IgD-negative memory B cell (primary cell): ENCODE measurements at regions not wholly inside any gene's neighbourhood (a gene's known extent, or its start where the extent isn't known, plus 50 kb on each side); places are given as distances from the start of the nearest gene placed in this dataset.
"Not testable (repeated sequence)": the region's sequence is repeated elsewhere in the genome, so short reads cannot be mapped to it uniquely, and the experiment has no call there.

Experiments
- H3K27ac Mint-ChIP-seq, 3 donors: one replicate each; pipeline ENCODE4 v1.8.0; 2020 to 2022; ENCODE audit warnings: mild to moderate bottlenecking in 3 of 3, mixed read lengths in 3 of 3, moderate library complexity in 1 of 3
- H3K27me3 Mint-ChIP-seq: one replicate; pipeline ENCODE4 v1.8.0; 2021; ENCODE audit warnings: mixed read lengths
- H3K36me3 Mint-ChIP-seq: one replicate; pipeline ENCODE4 v1.8.0; 2020; ENCODE audit warnings: mild to moderate bottlenecking, mixed read lengths
- H3K4me1 Mint-ChIP-seq, 3 donors: one replicate each; pipeline ENCODE4 v1.8.0; 2020 to 2022; ENCODE audit warnings: mixed read lengths in 3 of 3, mild to moderate bottlenecking in 1 of 3
- H3K4me3 Mint-ChIP-seq, 4 donors: one replicate each; pipeline ENCODE4 v1.8.0; 2020 to 2022; ENCODE audit warnings: mild to moderate bottlenecking in 4 of 4, mixed read lengths in 4 of 4, moderate library complexity in 3 of 4
- H3K9me3 Mint-ChIP-seq, 3 donors: one replicate each; pipeline ENCODE4 v1.8.0; 2020 to 2021; ENCODE audit warnings: mixed read lengths in 3 of 3, mild to moderate bottlenecking in 1 of 3

DNA sequence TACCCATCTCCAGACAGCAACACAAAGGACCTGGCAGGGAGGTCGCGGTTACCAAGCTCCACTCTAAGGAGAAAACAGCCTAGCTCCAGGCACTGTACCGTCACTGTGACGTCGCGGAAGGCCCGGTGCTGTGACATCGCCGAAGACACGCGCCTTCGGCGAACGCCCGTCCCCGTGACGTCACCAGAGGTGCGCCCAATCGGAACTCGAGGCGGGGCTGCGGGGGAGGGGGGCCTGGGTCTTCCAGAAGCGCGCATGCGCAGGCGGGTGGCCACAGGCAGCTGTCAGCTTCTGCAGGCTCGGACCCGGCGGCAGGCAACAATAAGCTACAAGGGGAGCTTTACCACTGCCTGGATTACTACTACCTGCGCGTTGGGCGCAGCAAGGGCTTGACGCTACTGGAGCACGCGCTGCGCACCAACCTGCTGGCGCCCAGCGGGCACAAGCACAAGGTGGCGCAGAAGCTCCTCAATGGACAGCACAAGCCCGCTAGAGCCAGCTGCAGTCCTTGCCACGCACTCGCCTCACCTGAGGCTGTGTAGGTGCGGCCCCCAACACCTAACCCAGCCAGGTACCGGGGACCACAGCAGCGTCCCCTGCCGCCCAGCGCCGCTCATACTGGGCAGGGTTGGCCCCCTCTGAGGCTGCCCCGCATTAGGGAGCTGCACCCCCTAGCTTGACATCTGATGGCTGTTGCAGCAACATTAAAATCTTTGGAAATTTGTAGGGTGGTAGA, 208.4 kb downstream of the TPST1 start:
- Mint-ChIP-seq H3K9me3 (no peaks in the 10 kb centered on the region), H3K27me3 (no peaks in the 10 kb centered on the region), H3K27ac (peak overlapping the region; percentile 87 to 92 (median 88)), H3K4me1 (peaks cover 2 to 10% (median 5%) of the 10 kb centered on the region in 3 donors), H3K36me3 (peaks cover 4% of the 10 kb centered on the region), H3K4me3 (peak overlapping the region; percentile 77 to 91 (median 84))

DNA sequence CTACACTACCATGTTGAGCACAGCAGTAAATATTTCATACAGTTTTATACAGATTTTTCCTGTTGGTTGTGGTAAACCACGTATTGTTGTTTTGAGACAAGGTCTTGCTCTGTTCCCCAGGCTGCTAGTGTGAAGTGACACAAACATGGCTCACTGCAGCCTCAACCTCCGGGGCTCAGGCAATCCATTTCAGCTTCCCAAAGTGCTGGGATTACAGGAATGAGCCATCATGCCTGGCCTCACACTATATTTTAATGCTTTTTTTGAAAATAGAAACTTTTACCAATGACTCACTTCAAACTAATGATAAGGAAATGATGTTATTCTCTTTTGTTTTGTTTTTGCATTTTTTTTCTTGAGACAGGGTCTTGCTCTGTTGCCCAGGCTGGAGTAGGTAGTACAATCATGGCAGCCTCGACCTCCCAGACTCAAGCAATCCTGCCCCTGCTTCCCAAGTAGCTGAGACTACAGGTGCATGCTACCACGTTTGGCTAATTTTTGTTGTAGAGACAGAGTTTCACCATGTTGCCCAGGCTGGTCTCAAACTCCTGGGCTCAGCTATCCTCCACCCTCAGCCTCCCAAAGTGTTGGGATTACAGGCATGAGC, 210.6 kb downstream of the TPST1 start:
- H3K4me1 Mint-ChIP-seq, result peaks cover 2 to 10% (median 5%) of the 10 kb centered on the region in 3 donors
- peak overlapping the region in 1 of 4 donors; percentile 49 for H3K4me3 Mint-ChIP-seq
- H3K27me3 Mint-ChIP-seq, result no peaks in the 10 kb centered on the region
- peaks cover 4% of the 10 kb centered on the region for H3K36me3 Mint-ChIP-seq
- H3K9me3 Mint-ChIP-seq, result no peaks in the 10 kb centered on the region
- peak overlapping the region in 1 of 3 donors; percentile 16 for H3K27ac Mint-ChIP-seq

DNA sequence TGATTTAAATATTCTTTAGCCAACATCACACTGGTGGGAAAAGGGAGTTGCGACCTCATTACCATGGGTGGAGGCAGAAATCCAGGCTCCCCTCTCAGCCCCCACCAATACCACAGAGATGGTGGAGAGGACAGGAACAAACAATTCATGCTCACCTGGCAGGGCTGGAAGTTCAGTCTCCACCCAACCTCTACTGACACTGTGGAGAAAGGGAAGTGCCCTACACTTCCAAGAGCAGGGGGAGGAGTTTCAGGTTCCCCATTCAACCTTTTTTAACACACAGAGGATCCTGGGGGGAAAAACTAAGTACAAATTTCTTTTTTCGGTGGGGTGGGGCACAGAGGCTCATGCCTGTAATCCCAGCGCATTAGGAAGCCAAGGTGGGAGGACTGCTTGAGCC, 210.1 kb upstream of the KCTD7 start:
- Mint-ChIP-seq H3K27me3 (no peaks in the 10 kb centered on the region), H3K4me1 (peaks cover 1 to 6% (median 3%) of the 10 kb centered on the region in 3 donors), H3K9me3 (no peaks in the 10 kb centered on the region), H3K36me3 (peaks cover 6% of the 10 kb centered on the region), H3K27ac (no peak overlapping the region), H3K4me3 (peak overlapping the region in 1 of 4 donors; percentile 12)

DNA sequence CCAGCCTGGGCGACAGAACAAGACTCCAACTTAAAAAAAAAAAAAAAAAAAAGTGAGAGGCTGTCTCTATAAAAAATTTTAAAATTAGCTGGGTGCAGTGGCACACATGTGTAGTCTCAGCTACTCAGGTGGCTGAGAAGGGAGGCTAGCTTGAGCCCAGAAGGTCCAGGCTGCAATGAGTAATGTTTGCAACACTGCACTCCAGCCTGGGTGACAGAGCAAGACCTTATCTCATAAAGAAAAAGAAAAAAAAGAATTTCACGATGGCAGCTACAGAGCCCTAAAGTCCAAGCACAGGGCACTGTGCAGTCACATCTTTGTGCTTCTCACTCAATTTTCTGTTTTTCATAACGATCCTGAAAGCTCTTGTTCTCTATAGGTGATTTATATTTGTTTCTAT, 209.5 kb upstream of the KCTD7 start:
- H3K9me3 Mint-ChIP-seq, result no peaks in the 10 kb centered on the region
- H3K36me3 Mint-ChIP-seq, result peaks cover 8% of the 10 kb centered on the region
- H3K4me3 Mint-ChIP-seq, result no peak overlapping the region
- no peaks in the 10 kb centered on the region for H3K27me3 Mint-ChIP-seq
- H3K27ac Mint-ChIP-seq, result no peak overlapping the region
- peaks cover 0 to under 1% (median 0%) of the 10 kb centered on the region in 3 donors for H3K4me1 Mint-ChIP-seq

DNA sequence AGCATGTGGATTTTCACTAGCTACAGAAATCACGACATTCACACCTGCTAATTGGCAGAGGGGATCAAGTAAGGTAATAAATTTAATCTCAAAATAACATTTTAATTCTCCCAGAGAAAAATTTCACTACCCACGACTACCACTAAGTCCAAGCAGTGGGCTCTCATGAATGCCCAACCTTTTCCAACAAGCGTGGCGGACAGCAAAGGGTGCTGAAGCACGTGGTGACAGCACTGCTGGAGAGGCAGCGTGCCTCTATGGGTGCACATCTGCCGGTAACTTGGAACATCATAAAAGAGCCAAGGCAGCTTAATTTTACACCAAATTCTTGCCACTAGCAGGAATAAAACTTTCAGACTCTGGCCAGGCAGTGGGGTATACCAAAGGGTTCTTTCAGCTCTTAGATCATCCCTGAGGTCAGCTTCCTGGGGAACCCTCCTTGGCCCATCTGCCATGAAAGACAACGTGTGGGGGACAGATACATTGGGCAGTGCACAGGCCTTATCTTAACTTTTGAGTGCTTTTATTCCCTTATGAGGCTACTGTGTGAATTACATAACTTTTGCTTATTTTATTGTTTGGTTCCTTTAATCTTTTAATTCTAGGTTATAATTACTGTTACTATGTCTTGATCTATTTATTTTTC, 206.7 kb upstream of the KCTD7 start:
- no peak overlapping the region for H3K4me3 Mint-ChIP-seq
- H3K4me1 Mint-ChIP-seq, result no peaks in the 10 kb centered on the region
- no peaks in the 10 kb centered on the region for H3K27me3 Mint-ChIP-seq
- no peaks in the 10 kb centered on the region for H3K9me3 Mint-ChIP-seq
- H3K27ac Mint-ChIP-seq, result no peak overlapping the region
- H3K36me3 Mint-ChIP-seq, result peaks cover 15% of the 10 kb centered on the region

DNA sequence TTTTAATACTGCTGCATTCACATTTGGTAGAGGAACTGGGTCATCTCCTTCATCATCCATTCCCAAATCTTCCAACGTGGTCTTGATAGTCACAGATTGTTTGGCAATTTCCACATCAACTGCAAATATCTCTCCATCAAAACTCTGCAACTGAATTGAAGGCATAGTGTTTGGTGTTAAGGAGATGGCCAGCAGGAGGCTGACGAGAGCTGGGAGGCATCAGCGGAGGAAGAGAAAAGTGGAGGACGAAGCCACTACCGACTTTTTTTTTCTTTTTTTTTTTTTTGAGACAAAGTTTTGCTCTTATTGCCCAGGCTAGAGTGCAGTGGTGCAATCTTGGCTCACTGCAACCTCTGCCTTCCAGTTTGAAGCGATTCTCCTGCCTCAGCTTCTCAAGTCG, 205.0 kb upstream of the KCTD7 start:
- no peak overlapping the region for H3K4me3 Mint-ChIP-seq
- H3K9me3 Mint-ChIP-seq, result no peaks in the 10 kb centered on the region
- H3K27ac Mint-ChIP-seq, result no peak overlapping the region
- H3K4me1 Mint-ChIP-seq, result no peaks in the 10 kb centered on the region
- peaks cover 12% of the 10 kb centered on the region for H3K36me3 Mint-ChIP-seq
- no peaks in the 10 kb centered on the region for H3K27me3 Mint-ChIP-seq

DNA sequence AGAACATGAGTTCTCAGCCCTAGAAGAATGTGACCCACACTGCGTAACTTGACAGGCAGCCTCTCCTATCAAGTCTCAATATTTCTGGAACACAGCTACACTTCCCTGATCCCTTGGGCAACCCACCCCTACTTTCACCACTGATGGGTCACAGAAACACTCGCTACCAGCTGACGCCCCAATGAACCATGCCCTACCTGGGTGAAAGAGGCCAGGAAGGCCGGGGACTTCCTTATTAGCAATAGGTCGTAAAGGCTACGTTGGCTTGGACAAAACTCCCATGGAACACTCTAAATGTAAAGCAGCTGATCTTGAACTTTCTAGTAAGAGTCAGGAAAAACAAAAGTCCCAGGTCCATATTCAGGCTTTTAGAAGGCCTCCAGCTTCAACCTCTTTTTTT, 202.3 kb upstream of the KCTD7 start:
- no peak overlapping the region for H3K27ac Mint-ChIP-seq
- H3K36me3 Mint-ChIP-seq, result peaks cover 15% of the 10 kb centered on the region
- no peaks in the 10 kb centered on the region for H3K27me3 Mint-ChIP-seq
- no peaks in the 10 kb centered on the region for H3K4me1 Mint-ChIP-seq
- no peaks in the 10 kb centered on the region for H3K9me3 Mint-ChIP-seq
- H3K4me3 Mint-ChIP-seq, result no peak overlapping the region

DNA sequence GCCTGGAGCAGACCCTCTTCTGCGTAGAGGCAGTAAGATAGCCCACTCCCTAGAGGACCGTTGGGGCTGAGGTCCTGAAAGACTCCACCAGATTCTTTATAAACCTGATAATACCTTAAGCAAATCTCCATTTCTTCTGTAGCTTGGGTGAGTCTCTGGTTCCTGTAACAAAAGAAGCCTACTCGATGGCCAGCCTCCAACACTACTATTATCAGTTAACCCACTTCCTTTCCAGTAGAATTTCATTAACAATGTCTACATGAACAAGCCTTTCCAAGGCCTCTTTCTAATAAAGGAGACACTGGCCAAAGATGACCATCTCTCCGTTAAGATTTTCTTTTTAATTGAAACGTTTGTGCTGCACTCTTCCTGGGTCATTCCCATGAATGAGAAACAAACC, 201.7 kb upstream of the KCTD7 start:
- Mint-ChIP-seq H3K27me3 (no peaks in the 10 kb centered on the region), H3K9me3 (no peaks in the 10 kb centered on the region), H3K36me3 (peaks cover 15% of the 10 kb centered on the region), H3K27ac (no peak overlapping the region), H3K4me1 (no peaks in the 10 kb centered on the region), H3K4me3 (no peak overlapping the region)

DNA sequence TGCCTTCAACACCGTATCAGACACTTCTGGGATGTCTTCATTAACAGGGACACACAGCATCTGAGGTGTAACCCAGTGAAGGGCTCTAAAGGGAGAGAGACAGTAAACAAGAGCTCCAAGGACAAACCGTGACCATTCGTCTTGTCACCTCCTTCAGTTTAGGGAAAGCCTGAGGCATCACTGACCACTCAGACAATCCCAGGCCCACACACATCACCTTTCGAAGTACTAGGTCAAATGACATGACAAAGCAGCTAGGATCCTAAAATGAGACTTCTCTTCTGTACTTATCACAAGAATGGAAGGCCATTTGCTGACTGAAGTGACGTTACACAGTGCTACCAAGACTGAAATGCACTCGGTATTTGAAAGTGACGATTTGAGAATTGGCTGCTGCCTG, 200.7 kb upstream of the KCTD7 start:
- Mint-ChIP-seq H3K27me3 (no peaks in the 10 kb centered on the region), H3K4me1 (no peaks in the 10 kb centered on the region), H3K4me3 (no peak overlapping the region), H3K36me3 (peaks cover 19% of the 10 kb centered on the region), H3K9me3 (no peaks in the 10 kb centered on the region), H3K27ac (peak overlapping the region in 1 of 3 donors; percentile 62)

DNA sequence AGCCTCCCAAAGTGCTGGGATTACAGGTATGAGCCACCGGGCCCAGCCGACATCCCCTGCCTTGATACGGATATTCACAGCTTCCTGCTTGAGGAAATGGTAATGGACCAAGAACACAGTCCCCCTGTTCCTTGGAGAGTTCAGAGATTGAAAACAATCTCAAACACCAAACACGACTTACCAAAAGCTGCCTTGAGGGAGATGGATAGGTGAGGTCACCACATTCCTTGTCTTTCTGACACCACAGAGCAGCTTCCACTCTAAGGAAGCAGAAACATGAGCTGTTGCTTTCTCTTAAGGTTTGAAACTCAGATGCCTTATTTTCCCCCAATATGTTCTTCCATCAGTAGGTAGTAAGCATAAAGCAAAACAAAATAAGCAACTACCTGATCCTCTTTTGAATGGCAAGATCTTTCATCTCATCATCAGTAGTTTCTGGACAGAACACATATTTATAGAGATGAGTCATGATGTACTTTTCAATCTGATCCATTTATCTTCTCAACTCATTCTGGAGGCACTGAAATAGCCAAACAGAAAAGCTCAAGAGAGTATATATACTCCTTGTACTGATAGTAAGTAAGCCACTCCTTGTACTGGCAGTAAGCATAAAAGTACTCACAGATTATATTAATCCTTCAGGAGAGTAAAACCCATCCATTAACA, 199.1 kb upstream of the KCTD7 start:
- no peak overlapping the region for H3K27ac Mint-ChIP-seq
- no peaks in the 10 kb centered on the region for H3K27me3 Mint-ChIP-seq
- peaks cover 14% of the 10 kb centered on the region for H3K36me3 Mint-ChIP-seq
- no peaks in the 10 kb centered on the region for H3K9me3 Mint-ChIP-seq
- no peak overlapping the region for H3K4me3 Mint-ChIP-seq
- H3K4me1 Mint-ChIP-seq, result no peaks in the 10 kb centered on the region

DNA sequence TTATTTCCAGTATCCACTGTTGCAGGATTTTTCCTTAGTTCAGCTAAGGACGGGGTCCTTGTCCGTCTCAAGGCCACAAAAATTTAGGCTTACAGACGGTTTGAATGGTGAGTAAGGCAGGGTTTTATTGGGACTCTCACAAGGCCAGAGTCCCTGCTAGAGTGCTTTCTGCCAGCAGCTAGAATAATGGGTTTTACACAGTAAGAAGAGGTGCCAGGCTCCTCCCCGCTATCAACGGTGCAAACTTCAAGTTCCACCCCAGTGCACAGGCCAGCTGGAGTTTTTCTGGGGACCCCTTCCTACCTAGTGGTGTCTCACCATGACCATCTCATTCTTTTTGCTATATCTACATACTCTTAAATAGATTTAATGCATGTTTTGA, 198.5 kb upstream of the KCTD7 start:
- no peaks in the 10 kb centered on the region for H3K27me3 Mint-ChIP-seq
- no peaks in the 10 kb centered on the region for H3K9me3 Mint-ChIP-seq

DNA sequence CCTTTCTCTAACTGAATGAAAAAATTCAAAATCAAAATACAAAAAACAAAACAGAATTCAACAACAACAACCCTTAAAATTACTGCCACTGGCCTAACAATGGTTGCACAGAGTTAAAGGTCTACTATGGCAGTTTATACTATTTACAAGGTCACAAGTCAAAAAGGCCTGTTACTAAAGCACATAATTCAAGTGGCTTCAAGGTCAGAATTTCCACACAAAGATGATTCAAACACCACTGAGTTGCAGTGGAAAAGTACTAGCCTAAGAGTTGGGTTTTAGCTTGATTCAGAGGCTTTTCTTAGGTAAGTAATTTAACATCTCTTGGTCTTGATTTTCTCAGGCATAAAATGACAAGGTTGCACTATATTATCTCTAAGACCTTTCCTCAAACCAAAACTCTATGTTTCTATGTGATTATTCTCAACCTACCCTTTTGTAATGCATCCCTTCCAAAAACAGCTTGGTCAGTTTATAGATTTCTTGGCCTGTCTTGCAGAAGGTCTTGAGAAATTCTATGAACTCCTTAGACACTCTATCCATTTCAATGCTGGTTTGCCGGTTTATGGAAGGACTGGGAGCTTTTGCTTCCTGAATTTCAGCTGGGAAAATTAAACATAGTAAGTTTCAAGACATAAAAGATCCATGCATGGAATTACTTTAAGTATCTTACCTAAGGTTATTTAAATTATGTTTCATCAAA, 189.8 kb upstream of the KCTD7 start:
- H3K9me3 Mint-ChIP-seq, H3K4me1 Mint-ChIP-seq, H3K36me3 Mint-ChIP-seq, H3K27me3 Mint-ChIP-seq, H3K4me3 Mint-ChIP-seq, H3K27ac Mint-ChIP-seq: not testable (repeated sequence)

More for the DNA sequence above, 198.5 kb upstream of the KCTD7 start:
- Mint-ChIP-seq H3K27ac (no peak overlapping the region), H3K36me3 (peaks cover 19% of the 10 kb centered on the region), H3K4me1 (no peaks in the 10 kb centered on the region), H3K4me3 (no peak overlapping the region)

DNA sequence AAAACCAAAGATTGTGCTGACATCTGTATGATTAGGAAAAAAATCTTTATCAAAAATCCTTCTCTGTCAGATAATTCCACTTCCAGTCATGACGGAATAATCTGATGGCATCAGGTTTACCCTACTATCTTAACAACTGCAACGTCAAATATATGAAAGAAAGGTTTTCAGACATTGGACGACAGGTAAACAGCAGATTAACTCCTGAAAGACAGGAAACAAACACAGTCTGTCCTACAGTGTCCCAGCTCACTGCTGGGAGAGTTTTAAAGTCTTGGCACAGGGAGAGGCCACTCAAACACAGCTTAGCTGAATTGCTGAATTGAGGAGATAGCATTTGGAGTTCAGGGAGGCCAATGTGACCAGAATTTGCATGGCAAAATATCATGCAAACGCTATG, 186.3 kb upstream of the KCTD7 start:
- H3K9me3 Mint-ChIP-seq, result no peaks in the 10 kb centered on the region
- no peaks in the 10 kb centered on the region for H3K27me3 Mint-ChIP-seq
- no peak overlapping the region for H3K27ac Mint-ChIP-seq
- H3K4me1 Mint-ChIP-seq, result peaks cover 0 to 3% (median 2%) of the 10 kb centered on the region in 3 donors
- H3K4me3 Mint-ChIP-seq, result no peak overlapping the region
- H3K36me3 Mint-ChIP-seq, result peaks cover 5% of the 10 kb centered on the region

DNA sequence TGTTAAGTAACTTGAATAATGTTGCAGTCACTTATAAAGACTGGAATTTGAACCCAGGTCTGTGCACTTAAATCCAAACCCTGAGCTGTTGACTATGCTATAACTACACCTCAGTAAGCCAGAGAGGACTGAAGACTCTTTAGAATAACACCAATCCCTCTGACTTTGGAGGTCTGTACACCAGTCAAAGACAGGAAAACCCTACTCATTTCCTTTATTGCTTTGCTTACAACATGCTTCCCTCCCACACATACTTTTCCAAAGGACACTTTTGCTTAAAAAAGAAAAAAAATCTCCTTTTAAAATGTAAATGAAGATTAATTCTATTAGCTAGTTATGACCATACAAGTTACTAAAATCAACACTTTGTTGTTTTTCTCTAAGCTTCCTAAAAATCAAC, 184.7 kb upstream of the KCTD7 start:
- Mint-ChIP-seq H3K36me3 (peaks cover 5% of the 10 kb centered on the region), H3K9me3 (no peaks in the 10 kb centered on the region), H3K4me3 (no peak overlapping the region), H3K4me1 (peaks cover 0 to 3% (median 2%) of the 10 kb centered on the region in 3 donors), H3K27ac (no peak overlapping the region), H3K27me3 (no peaks in the 10 kb centered on the region)

DNA sequence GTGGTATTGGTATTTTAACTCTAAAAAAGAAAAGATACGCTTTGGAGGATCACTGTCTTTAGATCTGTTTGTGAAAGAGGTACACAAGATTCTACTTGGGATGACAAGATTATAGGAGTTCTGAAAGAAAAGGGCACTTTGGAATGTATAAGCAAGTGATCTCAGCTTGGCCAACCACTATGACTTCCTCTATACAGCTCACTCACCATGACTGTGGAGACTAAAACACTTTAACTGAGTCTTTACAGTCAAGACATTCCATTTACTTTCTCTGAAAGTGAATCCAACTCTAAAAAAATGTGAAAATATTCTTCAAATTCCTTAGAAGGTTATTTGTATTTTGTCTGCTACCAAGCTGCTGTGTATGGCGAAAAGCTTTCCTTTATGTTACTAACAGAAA, 181.7 kb upstream of the KCTD7 start:
- not testable (repeated sequence) for H3K9me3 Mint-ChIP-seq, H3K27me3 Mint-ChIP-seq, H3K4me3 Mint-ChIP-seq, H3K27ac Mint-ChIP-seq, H3K4me1 Mint-ChIP-seq
- H3K36me3 Mint-ChIP-seq, result peaks cover 16% of the 10 kb centered on the region
